IgD-negative memory B cell (primary cell): ENCODE measurements at regions not wholly inside any gene's neighbourhood (a gene's known extent, or its start where the extent isn't known, plus 50 kb on each side); places are given as distances from the start of the nearest gene placed in this dataset.

Source experiments
- H3K27ac Mint-ChIP-seq, 3 donors: one replicate each; pipeline ENCODE4 v1.8.0; 2020 to 2022; ENCODE audit warnings: mild to moderate bottlenecking in 3 of 3, mixed read lengths in 3 of 3, moderate library complexity in 1 of 3
- H3K27me3 Mint-ChIP-seq: one replicate; pipeline ENCODE4 v1.8.0; 2021; ENCODE audit warnings: mixed read lengths
- H3K36me3 Mint-ChIP-seq: one replicate; pipeline ENCODE4 v1.8.0; 2020; ENCODE audit warnings: mild to moderate bottlenecking, mixed read lengths
- H3K4me1 Mint-ChIP-seq, 3 donors: one replicate each; pipeline ENCODE4 v1.8.0; 2020 to 2022; ENCODE audit warnings: mixed read lengths in 3 of 3, mild to moderate bottlenecking in 1 of 3
- H3K4me3 Mint-ChIP-seq, 4 donors: one replicate each; pipeline ENCODE4 v1.8.0; 2020 to 2022; ENCODE audit warnings: mild to moderate bottlenecking in 4 of 4, mixed read lengths in 4 of 4, moderate library complexity in 3 of 4
- H3K9me3 Mint-ChIP-seq, 3 donors: one replicate each; pipeline ENCODE4 v1.8.0; 2020 to 2021; ENCODE audit warnings: mixed read lengths in 3 of 3, mild to moderate bottlenecking in 1 of 3

- H3K27me3 Mint-ChIP-seq, result peaks cover 8% of the 10 kb centered on the region
Measured at GRCh38 chr16:22726868-22727267, 87.1 kb upstream of the HS3ST2 start.

GRCh38 chr16:22727285-22728166, 86.4 kb upstream of the HS3ST2 start:
- H3K36me3 Mint-ChIP-seq, result no peaks in the 10 kb centered on the region
- H3K4me3 Mint-ChIP-seq, result no peak overlapping the region
- peaks cover 0 to 3% (median 0%) of the 10 kb centered on the region in 3 donors for H3K4me1 Mint-ChIP-seq
- no peaks in the 10 kb centered on the region for H3K9me3 Mint-ChIP-seq
- peaks cover 9% of the 10 kb centered on the region for H3K27me3 Mint-ChIP-seq
- no peak overlapping the region for H3K27ac Mint-ChIP-seq

More at GRCh38 chr16:22726868-22727267, 87.1 kb upstream of the HS3ST2 start:
- Mint-ChIP-seq H3K9me3 (no peaks in the 10 kb centered on the region), H3K27ac (no peak overlapping the region), H3K4me1 (peaks cover 0 to 3% (median 0%) of the 10 kb centered on the region in 3 donors), H3K36me3 (no peaks in the 10 kb centered on the region), H3K4me3 (no peak overlapping the region)

- peaks cover 0 to 3% (median 0%) of the 10 kb centered on the region in 3 donors for H3K4me1 Mint-ChIP-seq
- no peaks in the 10 kb centered on the region for H3K9me3 Mint-ChIP-seq
- H3K27me3 Mint-ChIP-seq, result peaks cover 8% of the 10 kb centered on the region
- H3K27ac Mint-ChIP-seq, result no peak overlapping the region
- H3K4me3 Mint-ChIP-seq, result no peak overlapping the region
- no peaks in the 10 kb centered on the region for H3K36me3 Mint-ChIP-seq
Measured at GRCh38 chr16:22728167-22728836, 85.7 kb upstream of the HS3ST2 start.

GRCh38 chr16:22732400-22732799, 81.6 kb upstream of the HS3ST2 start:
- H3K4me3 Mint-ChIP-seq, result no peak overlapping the region
- peaks cover 6% of the 10 kb centered on the region for H3K27me3 Mint-ChIP-seq
- H3K27ac Mint-ChIP-seq, result no peak overlapping the region
- H3K9me3 Mint-ChIP-seq, result peaks cover 0 to 3% (median 0%) of the 10 kb centered on the region in 3 donors
- H3K36me3 Mint-ChIP-seq, result no peaks in the 10 kb centered on the region
- H3K4me1 Mint-ChIP-seq, result peaks cover 0 to 2% (median 0%) of the 10 kb centered on the region in 3 donors

GRCh38 chr16:22732959-22733358, 81.0 kb upstream of the HS3ST2 start:
- peaks cover 0 to 3% (median 0%) of the 10 kb centered on the region in 3 donors for H3K9me3 Mint-ChIP-seq
- H3K4me1 Mint-ChIP-seq, result peaks cover 0 to 2% (median 0%) of the 10 kb centered on the region in 3 donors
- H3K36me3 Mint-ChIP-seq, result no peaks in the 10 kb centered on the region
- H3K4me3 Mint-ChIP-seq, result no peak overlapping the region
- H3K27me3 Mint-ChIP-seq, result peaks cover 6% of the 10 kb centered on the region
- H3K27ac Mint-ChIP-seq, result no peak overlapping the region

- H3K36me3 Mint-ChIP-seq, result no peaks in the 10 kb centered on the region
- no peak overlapping the region for H3K27ac Mint-ChIP-seq
- no peak overlapping the region for H3K4me3 Mint-ChIP-seq
- peaks cover 0 to 3% (median 0%) of the 10 kb centered on the region in 3 donors for H3K9me3 Mint-ChIP-seq
- peaks cover 6% of the 10 kb centered on the region for H3K27me3 Mint-ChIP-seq
- peaks cover 0 to 2% (median 0%) of the 10 kb centered on the region in 3 donors for H3K4me1 Mint-ChIP-seq
Measured at GRCh38 chr16:22734368-22734767, 79.6 kb upstream of the HS3ST2 start.

GRCh38 chr16:22736791-22737190, 77.2 kb upstream of the HS3ST2 start:
- Mint-ChIP-seq H3K4me1 (peaks cover 0 to 2% (median 0%) of the 10 kb centered on the region in 3 donors), H3K27ac (no peak overlapping the region), H3K4me3 (no peak overlapping the region), H3K27me3 (peaks cover 7% of the 10 kb centered on the region), H3K9me3 (peaks cover 0 to 3% (median 0%) of the 10 kb centered on the region in 3 donors), H3K36me3 (no peaks in the 10 kb centered on the region)

- Mint-ChIP-seq H3K27ac (no peak overlapping the region), H3K4me1 (peaks cover 0 to 2% (median 0%) of the 10 kb centered on the region in 3 donors), H3K36me3 (no peaks in the 10 kb centered on the region), H3K4me3 (no peak overlapping the region), H3K9me3 (peaks cover 2 to 13% (median 3%) of the 10 kb centered on the region in 3 donors), H3K27me3 (peaks cover 3% of the 10 kb centered on the region)
Measured at GRCh38 chr16:22739077-22739476, 74.9 kb upstream of the HS3ST2 start.

- no peak overlapping the region for H3K27ac Mint-ChIP-seq
- H3K4me1 Mint-ChIP-seq, result no peaks in the 10 kb centered on the region
- no peaks in the 10 kb centered on the region for H3K36me3 Mint-ChIP-seq
- peaks cover 7% of the 10 kb centered on the region for H3K27me3 Mint-ChIP-seq
- no peak overlapping the region for H3K4me3 Mint-ChIP-seq
- peaks cover 4 to 19% (median 13%) of the 10 kb centered on the region in 3 donors for H3K9me3 Mint-ChIP-seq
Measured at GRCh38 chr16:22743401-22743800, 70.6 kb upstream of the HS3ST2 start.

GRCh38 chr16:22751104-22751667, 62.8 kb upstream of the HS3ST2 start:
- H3K9me3 Mint-ChIP-seq, result peaks cover 0 to 13% (median 6%) of the 10 kb centered on the region in 3 donors
- H3K36me3 Mint-ChIP-seq, result no peaks in the 10 kb centered on the region
- H3K4me1 Mint-ChIP-seq, result no peaks in the 10 kb centered on the region
- no peak overlapping the region for H3K4me3 Mint-ChIP-seq
- peaks cover 7% of the 10 kb centered on the region for H3K27me3 Mint-ChIP-seq
- no peak overlapping the region for H3K27ac Mint-ChIP-seq

GRCh38 chr16:22751685-22752084, 62.3 kb upstream of the HS3ST2 start:
- Mint-ChIP-seq H3K36me3 (no peaks in the 10 kb centered on the region), H3K9me3 (peaks cover 0 to 10% (median 4%) of the 10 kb centered on the region in 3 donors), H3K4me1 (no peaks in the 10 kb centered on the region), H3K27ac (no peak overlapping the region), H3K4me3 (no peak overlapping the region), H3K27me3 (peaks cover 10% of the 10 kb centered on the region)

- Mint-ChIP-seq H3K36me3 (no peaks in the 10 kb centered on the region), H3K27me3 (peaks cover 9% of the 10 kb centered on the region)
Measured at GRCh38 chr16:22753451-22753850, 60.5 kb upstream of the HS3ST2 start.

GRCh38 chr16:22754577-22754976, 59.4 kb upstream of the HS3ST2 start:
- H3K27me3 Mint-ChIP-seq, result peaks cover 9% of the 10 kb centered on the region
- H3K27ac Mint-ChIP-seq, result no peak overlapping the region
- H3K36me3 Mint-ChIP-seq, result no peaks in the 10 kb centered on the region
- H3K9me3 Mint-ChIP-seq, result peaks cover 2 to 7% (median 6%) of the 10 kb centered on the region in 3 donors
- H3K4me1 Mint-ChIP-seq, result no peaks in the 10 kb centered on the region
- H3K4me3 Mint-ChIP-seq, result no peak overlapping the region

More at GRCh38 chr16:22753451-22753850, 60.5 kb upstream of the HS3ST2 start:
- Mint-ChIP-seq H3K27ac (no peak overlapping the region), H3K9me3 (peaks cover 7% of the 10 kb centered on the region in 3 donors), H3K4me1 (no peaks in the 10 kb centered on the region), H3K4me3 (no peak overlapping the region)

- Mint-ChIP-seq H3K36me3 (no peaks in the 10 kb centered on the region), H3K4me3 (no peak overlapping the region), H3K9me3 (peaks cover 0 to 7% (median 5%) of the 10 kb centered on the region in 3 donors), H3K27ac (no peak overlapping the region), H3K27me3 (peaks cover 11% of the 10 kb centered on the region), H3K4me1 (no peaks in the 10 kb centered on the region)
Measured at GRCh38 chr16:22757202-22757601, 56.8 kb upstream of the HS3ST2 start.

GRCh38 chr16:22762486-22762885, 51.5 kb upstream of the HS3ST2 start:
- Mint-ChIP-seq H3K9me3 (peaks cover 0 to 7% (median 5%) of the 10 kb centered on the region in 3 donors), H3K4me3 (no peak overlapping the region), H3K27me3 (peaks cover 4% of the 10 kb centered on the region), H3K36me3 (peaks cover 1% of the 10 kb centered on the region), H3K4me1 (no peaks in the 10 kb centered on the region), H3K27ac (no peak overlapping the region)
